ENCODE measurements at regions not wholly inside any gene's neighbourhood (a gene's known extent, or its start where the extent isn't known, plus 50 kb on each side); places are given as distances from the start of the nearest gene placed in this dataset.

DNA sequence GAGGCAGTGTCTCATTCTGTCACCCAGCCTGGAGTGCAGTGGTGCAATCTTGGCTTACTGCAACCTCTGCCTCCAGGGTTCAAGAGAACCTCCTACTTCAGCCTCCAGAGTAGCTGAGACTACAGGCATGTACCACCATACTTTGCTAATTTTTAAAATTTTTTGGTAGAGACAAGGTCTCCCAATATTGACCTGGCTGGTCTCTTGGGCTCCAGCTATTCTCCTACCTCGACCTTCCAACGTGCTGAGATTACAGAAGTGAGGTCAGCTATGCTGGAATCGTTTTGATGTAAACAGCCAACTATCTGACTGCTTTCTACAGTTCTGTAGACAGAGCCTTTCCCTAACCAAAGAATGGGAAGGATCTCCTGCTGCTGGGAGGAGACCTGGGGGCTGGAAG, 375.8 kb downstream of the GATA3 start:
- Mint-ChIP-seq H3K27ac (no peak overlapping the region), H3K4me1 (ENCODE audit: low read depth) (no peaks in the 10 kb centered on the region), H3K27me3 (no peaks in the 10 kb centered on the region), H3K4me3 (no peak overlapping the region), H3K36me3 (ENCODE audit: low read depth) (no peaks in the 10 kb centered on the region), H3K9me3 (no peaks in the 10 kb centered on the region)
- intact Hi-C loops (cut with micrococcal nuclease) = no loop called here

- Mint-ChIP-seq H3K36me3 (ENCODE audit: low read depth) (no peaks in the 10 kb centered on the region), H3K27me3 (no peaks in the 10 kb centered on the region), H3K4me1 (ENCODE audit: low read depth) (no peaks in the 10 kb centered on the region), H3K4me3 (no peak overlapping the region), H3K27ac (no peak overlapping the region), H3K9me3 (no peaks in the 10 kb centered on the region)
- intact Hi-C loops (cut with micrococcal nuclease) = no loop called here
Observed at GRCh38 chr10:8431511-8431910, 377.0 kb downstream of the GATA3 start.

DNA sequence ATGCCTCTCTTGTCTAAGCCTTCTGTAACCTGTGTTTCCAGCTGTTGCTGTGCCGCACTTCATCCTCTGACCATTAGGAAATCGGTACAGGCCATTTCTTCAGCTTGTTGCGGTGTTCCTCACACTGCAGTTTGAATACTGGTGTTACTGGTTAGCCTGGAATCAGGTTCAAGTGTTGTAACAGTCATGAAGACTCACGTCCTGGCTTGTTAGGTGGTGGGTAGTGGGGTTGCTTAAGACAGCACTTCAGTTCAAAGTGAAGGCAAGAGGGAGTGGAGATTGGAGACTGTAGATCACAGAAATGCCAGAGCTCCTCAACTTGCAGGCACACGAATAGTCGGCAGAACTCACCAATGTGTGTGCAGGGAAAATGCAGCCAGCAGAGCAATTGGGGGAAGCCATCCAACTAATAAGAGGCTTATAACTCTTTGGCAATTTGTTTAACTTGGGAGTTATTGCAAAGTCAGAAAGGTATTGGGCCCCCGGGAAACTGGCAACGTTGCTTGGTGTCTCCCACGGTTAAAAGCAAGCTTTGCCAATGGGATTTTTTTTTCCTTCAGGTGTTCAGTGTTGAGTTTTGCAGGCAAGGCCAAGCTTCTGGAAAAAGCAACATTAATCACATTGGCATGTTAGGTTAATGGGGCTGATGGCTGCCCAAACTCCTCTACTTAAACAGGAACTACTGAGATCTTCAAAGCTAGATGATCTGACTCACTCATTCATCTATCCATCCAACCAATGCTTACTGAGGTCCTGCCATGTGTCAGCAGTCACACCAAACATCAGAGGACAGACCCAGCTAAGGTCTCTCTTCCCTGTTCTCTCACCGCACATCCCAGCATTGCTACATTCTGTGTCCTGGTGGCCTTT, 380.9 kb downstream of the GATA3 start:
- Mint-ChIP-seq H3K9me3 (no peaks in the 10 kb centered on the region), H3K36me3 (ENCODE audit: low read depth) (no peaks in the 10 kb centered on the region), H3K4me3 (no peak overlapping the region), H3K27ac (no peak overlapping the region), H3K4me1 (ENCODE audit: low read depth) (no peaks in the 10 kb centered on the region), H3K27me3 (no peaks in the 10 kb centered on the region)
- intact Hi-C loops (cut with micrococcal nuclease) = no loop called here

- Mint-ChIP-seq H3K36me3 (ENCODE audit: low read depth) (no peaks in the 10 kb centered on the region), H3K4me3 (no peak overlapping the region), H3K27me3 (peaks cover 1% of the 10 kb centered on the region), H3K4me1 (ENCODE audit: low read depth) (no peaks in the 10 kb centered on the region), H3K27ac (no peak overlapping the region), H3K9me3 (no peaks in the 10 kb centered on the region)
- intact Hi-C loops (cut with micrococcal nuclease) = no loop called here
Observed at GRCh38 chr10:8437896-8438295, 383.4 kb downstream of the GATA3 start.

GRCh38 chr10:8438603-8439002, 384.1 kb downstream of the GATA3 start:
- H3K9me3 Mint-ChIP-seq = no peaks in the 10 kb centered on the region
- H3K27ac Mint-ChIP-seq = no peak overlapping the region
- intact Hi-C loops (cut with micrococcal nuclease) = no loop called here
- no peak overlapping the region for H3K4me3 Mint-ChIP-seq
- H3K36me3 Mint-ChIP-seq (ENCODE audit: low read depth) = no peaks in the 10 kb centered on the region
- peaks cover 5% of the 10 kb centered on the region for H3K27me3 Mint-ChIP-seq
- no peaks in the 10 kb centered on the region for H3K4me1 Mint-ChIP-seq (ENCODE audit: low read depth)

GRCh38 chr10:8439040-8439439, 384.6 kb downstream of the GATA3 start:
- no peaks in the 10 kb centered on the region for H3K36me3 Mint-ChIP-seq (ENCODE audit: low read depth)
- peaks cover 5% of the 10 kb centered on the region for H3K27me3 Mint-ChIP-seq
- H3K4me1 Mint-ChIP-seq (ENCODE audit: low read depth) = no peaks in the 10 kb centered on the region
- H3K4me3 Mint-ChIP-seq = no peak overlapping the region
- H3K27ac Mint-ChIP-seq = no peak overlapping the region
- intact Hi-C loops (cut with micrococcal nuclease) = no loop called here
- no peaks in the 10 kb centered on the region for H3K9me3 Mint-ChIP-seq

- H3K36me3 Mint-ChIP-seq (ENCODE audit: low read depth) = no peaks in the 10 kb centered on the region
- no peak overlapping the region for H3K27ac Mint-ChIP-seq
- H3K9me3 Mint-ChIP-seq = no peaks in the 10 kb centered on the region
- intact Hi-C loops (cut with micrococcal nuclease) = no loop called here
- peaks cover 5% of the 10 kb centered on the region for H3K27me3 Mint-ChIP-seq
- no peak overlapping the region for H3K4me3 Mint-ChIP-seq
- no peaks in the 10 kb centered on the region for H3K4me1 Mint-ChIP-seq (ENCODE audit: low read depth)
Observed at GRCh38 chr10:8444630-8445029, 390.1 kb downstream of the GATA3 start.

DNA sequence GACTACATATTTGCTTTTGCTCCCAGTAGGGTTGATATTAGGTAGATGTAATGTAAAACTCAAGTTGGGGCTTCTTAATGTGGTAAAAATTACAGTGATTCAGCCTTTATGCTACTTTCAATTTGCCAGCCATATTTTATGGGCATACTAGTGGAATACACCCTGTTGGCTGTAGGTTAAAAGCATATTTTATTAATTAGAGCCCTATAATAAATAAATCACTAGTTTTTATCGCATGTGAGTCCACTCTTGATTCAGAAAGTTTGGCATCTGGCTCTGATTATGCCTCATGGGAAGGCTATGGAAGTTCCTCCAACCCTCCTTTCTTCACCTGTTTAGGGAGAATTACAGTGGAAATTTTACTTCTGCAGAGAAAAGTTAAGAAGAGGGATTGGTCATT, 390.9 kb downstream of the GATA3 start:
- Mint-ChIP-seq H3K27ac (no peak overlapping the region), H3K4me1 (ENCODE audit: low read depth) (no peaks in the 10 kb centered on the region), H3K36me3 (ENCODE audit: low read depth) (no peaks in the 10 kb centered on the region), H3K27me3 (peaks cover 5% of the 10 kb centered on the region), H3K9me3 (no peaks in the 10 kb centered on the region), H3K4me3 (no peak overlapping the region)
- intact Hi-C loops (cut with micrococcal nuclease) = no loop called here

GRCh38 chr10:8449909-8450308, 395.4 kb downstream of the GATA3 start:
- intact Hi-C loops (cut with micrococcal nuclease) = no loop called here
- Mint-ChIP-seq H3K4me1 (ENCODE audit: low read depth) (no peaks in the 10 kb centered on the region), H3K27ac (no peak overlapping the region), H3K36me3 (ENCODE audit: low read depth) (no peaks in the 10 kb centered on the region), H3K4me3 (no peak overlapping the region), H3K9me3 (no peaks in the 10 kb centered on the region), H3K27me3 (peaks cover 2% of the 10 kb centered on the region)

DNA sequence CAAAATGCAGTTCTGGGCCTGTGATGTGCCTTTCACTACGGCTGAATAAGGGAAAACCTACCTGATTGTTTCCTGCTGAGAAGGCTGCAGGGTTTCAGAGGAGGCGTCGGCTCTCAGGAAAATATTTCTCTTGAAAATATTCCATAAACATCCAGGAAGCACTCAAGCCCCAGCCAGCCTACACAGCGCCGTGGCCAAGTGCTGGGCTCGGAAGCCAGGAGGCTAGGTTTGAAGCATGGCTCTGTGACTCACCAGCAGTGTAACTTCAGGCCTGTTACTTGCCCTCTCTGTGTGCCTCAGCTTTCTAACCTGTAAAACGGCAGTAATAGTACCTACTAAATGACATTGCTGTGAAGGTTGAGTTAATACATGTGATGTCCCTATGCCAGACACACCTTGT, 399.1 kb downstream of the GATA3 start:
- intact Hi-C loops (cut with micrococcal nuclease) = no loop called here
- Mint-ChIP-seq H3K27me3 (peaks cover 2% of the 10 kb centered on the region), H3K27ac (no peak overlapping the region), H3K4me1 (ENCODE audit: low read depth) (no peaks in the 10 kb centered on the region), H3K9me3 (no peaks in the 10 kb centered on the region), H3K4me3 (no peak overlapping the region), H3K36me3 (ENCODE audit: low read depth) (no peaks in the 10 kb centered on the region)

DNA sequence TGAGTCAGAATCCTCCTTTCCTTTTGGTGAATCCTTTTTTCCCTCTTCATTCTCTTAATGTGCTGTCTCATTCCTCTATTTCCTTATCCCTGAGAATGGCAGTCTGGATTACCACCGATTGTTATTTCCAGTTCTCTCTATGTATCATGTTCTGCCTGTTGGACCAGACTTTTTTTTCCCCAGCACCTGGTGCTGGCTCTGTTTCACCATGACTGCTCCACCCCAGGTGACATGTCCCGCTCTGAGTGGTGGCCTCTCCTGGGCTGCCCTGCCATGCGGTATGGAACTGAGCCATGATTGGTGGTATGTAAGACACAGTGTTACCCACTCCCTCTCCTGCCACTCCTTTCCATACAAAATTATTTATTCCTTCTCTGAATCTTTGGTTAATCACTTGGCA, 399.9 kb downstream of the GATA3 start:
- Mint-ChIP-seq H3K27ac (no peak overlapping the region), H3K36me3 (ENCODE audit: low read depth) (no peaks in the 10 kb centered on the region), H3K9me3 (no peaks in the 10 kb centered on the region), H3K4me1 (ENCODE audit: low read depth) (no peaks in the 10 kb centered on the region), H3K27me3 (peaks cover 2% of the 10 kb centered on the region), H3K4me3 (no peak overlapping the region)
- intact Hi-C loops (cut with micrococcal nuclease) = no loop called here

GRCh38 chr10:8455181-8455580, 400.7 kb downstream of the GATA3 start:
- Mint-ChIP-seq H3K4me1 (ENCODE audit: low read depth) (no peaks in the 10 kb centered on the region), H3K4me3 (no peak overlapping the region), H3K36me3 (ENCODE audit: low read depth) (no peaks in the 10 kb centered on the region), H3K27me3 (peaks cover 2% of the 10 kb centered on the region), H3K27ac (no peak overlapping the region), H3K9me3 (no peaks in the 10 kb centered on the region)
- intact Hi-C loops (cut with micrococcal nuclease) = no loop called here

DNA sequence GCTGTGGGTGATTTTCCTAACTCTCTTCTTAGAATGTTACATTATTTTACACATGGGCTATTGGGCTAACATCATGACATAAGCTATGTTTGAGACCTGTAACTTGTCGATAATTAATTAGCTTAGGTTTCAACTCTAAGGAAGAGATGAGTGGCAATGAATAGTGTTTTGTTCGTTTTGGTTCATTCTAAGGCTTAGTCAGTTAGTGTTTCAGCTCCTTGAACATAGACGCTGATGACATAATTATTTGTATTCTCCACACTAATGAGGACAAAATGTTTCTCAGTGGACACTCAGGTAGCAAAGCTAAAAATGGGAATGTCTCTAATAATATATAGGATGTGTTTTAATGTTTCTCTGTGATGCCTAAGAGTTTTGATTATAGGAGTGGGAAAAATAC, 401.9 kb downstream of the GATA3 start:
- Mint-ChIP-seq H3K4me3 (no peak overlapping the region), H3K36me3 (ENCODE audit: low read depth) (no peaks in the 10 kb centered on the region), H3K27ac (no peak overlapping the region), H3K9me3 (no peaks in the 10 kb centered on the region), H3K27me3 (no peaks in the 10 kb centered on the region), H3K4me1 (ENCODE audit: low read depth) (no peaks in the 10 kb centered on the region)
- intact Hi-C loops (cut with micrococcal nuclease) = no loop called here

GRCh38 chr10:8460626-8461025, 406.1 kb downstream of the GATA3 start:
- no peak overlapping the region for H3K27ac Mint-ChIP-seq

DNA sequence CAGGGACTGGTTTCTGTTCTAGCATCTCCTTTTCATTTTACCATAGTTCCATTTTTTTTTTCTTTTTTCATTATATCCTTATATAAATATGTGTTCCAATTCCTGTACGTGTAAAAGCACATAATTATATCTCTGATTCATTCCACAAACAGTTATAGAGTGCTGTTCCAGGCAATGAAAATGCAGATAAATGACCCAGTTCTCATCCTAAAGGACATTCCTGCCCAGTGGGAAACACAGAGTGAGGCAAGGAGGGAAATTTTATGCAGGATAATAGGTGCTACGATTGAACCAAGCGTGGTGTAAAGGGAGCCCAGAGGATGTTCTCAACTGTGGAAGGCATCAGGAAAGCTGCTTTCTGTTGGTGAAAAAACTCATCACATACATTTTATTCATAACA, 408.1 kb downstream of the GATA3 start:
- H3K36me3 Mint-ChIP-seq (ENCODE audit: low read depth) = no peaks in the 10 kb centered on the region
- no peak overlapping the region for H3K4me3 Mint-ChIP-seq
- H3K27me3 Mint-ChIP-seq = no peaks in the 10 kb centered on the region
- intact Hi-C loops (cut with micrococcal nuclease) = no loop called here
- H3K4me1 Mint-ChIP-seq (ENCODE audit: low read depth) = no peaks in the 10 kb centered on the region
- H3K27ac Mint-ChIP-seq = no peak overlapping the region
- H3K9me3 Mint-ChIP-seq = no peaks in the 10 kb centered on the region

More at GRCh38 chr10:8460626-8461025, 406.1 kb downstream of the GATA3 start:
- H3K4me3 Mint-ChIP-seq = no peak overlapping the region
- H3K27me3 Mint-ChIP-seq = no peaks in the 10 kb centered on the region
- no peaks in the 10 kb centered on the region for H3K9me3 Mint-ChIP-seq
- H3K36me3 Mint-ChIP-seq (ENCODE audit: low read depth) = no peaks in the 10 kb centered on the region
- intact Hi-C loops (cut with micrococcal nuclease) = no loop called here
- H3K4me1 Mint-ChIP-seq (ENCODE audit: low read depth) = no peaks in the 10 kb centered on the region

Measured in dendritic cell treated with granulocyte-macrophage colony-stimulating factor and Interleukin-4, amounts not matched to agents 40 ng/mL and 50 ng/mL, for 4 days (primary cell).